Breast epithelium (tissue), 3 donors: ENCODE measurements at regions not wholly inside any gene's neighbourhood (a gene's known extent, or its start where the extent isn't known, plus 50 kb on each side); places are given as distances from the start of the nearest gene placed in this dataset.
"Not testable (repeated sequence)": the region's sequence is repeated elsewhere in the genome, so short reads cannot be mapped to it uniquely, and the experiment has no call there.

ENCODE experiments used
- CTCF ChIP-seq, 3 donors: fragments of 450-650 bp; IDR thresholded peaks; one replicate each; pipeline ENCODE4 v1.5.1; 2016 to 2017; ENCODE audit warnings: antibody characterized with exemption in 3 of 3, mild to moderate bottlenecking in 3 of 3, moderate library complexity in 3 of 3
- POLR2A ChIP-seq: fragments of 450-650 bp; IDR thresholded peaks from one replicate; pipeline ENCODE4 v1.6.1; 2016; ENCODE audit warnings: antibody characterized with exemption, mild to moderate bottlenecking, moderate library complexity
- POLR2AphosphoS5 ChIP-seq, 3 donors: sonication (generic); formaldehyde crosslinking; IDR thresholded peaks; one replicate each; pipeline ENCODE4 v1.6.1; 2017; ENCODE audit warnings: antibody characterized with exemption in 3 of 3

- TF ChIP-seq CTCF (IDR thresholded peaks at IDR 0.05); POLR2A; POLR2AphosphoS5 (IDR thresholded peaks at IDR 0.05): not testable (repeated sequence)
Measured at GRCh38 chr11:71167814-71168213, 84.6 kb downstream of the SHANK2 start.
